GM18517 (cell line): ENCODE measurements at regions not wholly inside any gene's neighbourhood (a gene's known extent, or its start where the extent isn't known, plus 50 kb on each side); places are given as distances from the start of the nearest gene placed in this dataset.
"Not testable (repeated sequence)": the region's sequence is repeated elsewhere in the genome, so short reads cannot be mapped to it uniquely, and the experiment has no call there.

Source experiments
- ATAC-seq: cut with Tn5 transposase; IDR thresholded peaks from one replicate; pipeline ENCODE4 v1.9.1; 2021; ENCODE audit warnings: mild to moderate bottlenecking, moderate library complexity; ENCODE audit not compliant: unreplicated experiment

- no peak for ATAC-seq
Observed at GRCh38 chr1:68827261-68827660, 330.4 kb upstream of the DEPDC1 start.

GRCh38 chr1:68828013-68828412 lies 331.1 kb upstream of the DEPDC1 start:
- ATAC-seq: no peak

GRCh38 chr1:68831281-68831680 lies 334.4 kb upstream of the DEPDC1 start:
- no peak for ATAC-seq

- ATAC-seq: no peak
Observed at GRCh38 chr1:68848017-68848416, 351.1 kb upstream of the DEPDC1 start.

- no peak for ATAC-seq
Observed at GRCh38 chr1:68868606-68869005, 371.7 kb upstream of the DEPDC1 start.

- ATAC-seq: no peak
Observed at GRCh38 chr1:68873144-68873543, 376.3 kb upstream of the DEPDC1 start.

GRCh38 chr1:68881330-68882194 lies 384.7 kb upstream of the DEPDC1 start:
- not testable (repeated sequence) for ATAC-seq

GRCh38 chr1:68889471-68889870 lies 392.6 kb upstream of the DEPDC1 start:
- no peak for ATAC-seq

- ATAC-seq: no peak
Observed at GRCh38 chr1:68890736-68891135, 393.9 kb upstream of the DEPDC1 start.

GRCh38 chr1:68904477-68904876 lies 407.6 kb upstream of the DEPDC1 start:
- no peak for ATAC-seq

GRCh38 chr1:68906431-68906830 lies 409.5 kb upstream of the DEPDC1 start:
- no peak for ATAC-seq

- no peak for ATAC-seq
Observed at GRCh38 chr1:68907491-68907890, 410.6 kb upstream of the DEPDC1 start.

GRCh38 chr1:68908316-68908715 lies 411.4 kb upstream of the DEPDC1 start:
- no peak for ATAC-seq

- no peak for ATAC-seq
Observed at GRCh38 chr1:68916221-68916902, 419.5 kb upstream of the DEPDC1 start.

- no peak for ATAC-seq
Observed at GRCh38 chr1:68917456-68917855, 420.6 kb upstream of the DEPDC1 start.

- no peak for ATAC-seq
Observed at GRCh38 chr1:68918563-68918962, 421.7 kb upstream of the DEPDC1 start.

- ATAC-seq: no peak
Observed at GRCh38 chr1:68919075-68919474, 422.2 kb upstream of the DEPDC1 start.

- ATAC-seq: not testable (repeated sequence)
Observed at GRCh38 chr1:68923475-68924088, 426.7 kb upstream of the DEPDC1 start.

- no peak for ATAC-seq
Observed at GRCh38 chr1:68930101-68930500, 433.2 kb upstream of the DEPDC1 start.

GRCh38 chr1:68936530-68936929 lies 439.6 kb upstream of the DEPDC1 start:
- no peak for ATAC-seq

- ATAC-seq: no peak
Observed at GRCh38 chr1:68938051-68938666, 441.3 kb upstream of the DEPDC1 start.
